Stomach (tissue), 8 donors: ENCODE measurements at regions not wholly inside any gene's neighbourhood (a gene's known extent, or its start where the extent isn't known, plus 50 kb on each side); places are given as distances from the start of the nearest gene placed in this dataset.

ENCODE experiments used
- DNase-seq, 2 donors: peaks; one replicate each; pipeline versions ENCODE4 v3.0.0 to v3.0.0-alpha.2; 2013 to 2019
- H3K27ac ChIP-seq, 5 donors: fragments of 200-600 bp in 4 of 5; sonication (generic) in 4 of 5; one replicate each; pipeline ENCODE4 v1.5.1; 2013 to 2019; ENCODE audit warnings: mild to moderate bottlenecking in 1 of 5, moderate library complexity in 1 of 5
- H3K27me3 ChIP-seq, 3 donors: fragments of 200-600 bp; sonication (generic); one replicate each; pipeline ENCODE4 v1.5.1; 2017 to 2019; ENCODE audit warnings: mixed run types in 1 of 3
- H3K36me3 ChIP-seq, 4 donors: fragments of 200-600 bp; sonication (generic); 1 replicate in 3 of 4; 2 replicates in 1 of 4; pipeline ENCODE4 v1.5.1; 2016 to 2019
- H3K4me1 ChIP-seq, 4 donors: fragments of 200-600 bp; sonication (generic); one replicate each; pipeline ENCODE4 v1.5.1; 2016 to 2019
- H3K4me3 ChIP-seq, 4 donors: fragments of 200-600 bp; sonication (generic) in 3 of 4; one replicate each; pipeline ENCODE4 v1.5.1; 2016 to 2019; ENCODE audit warnings: mild to moderate bottlenecking in 1 of 4
- H3K9me3 ChIP-seq, 4 donors: fragments of 200-600 bp; sonication (generic); one replicate each; pipeline ENCODE4 v1.5.1; 2016 to 2019
- EP300 ChIP-seq: sonication (generic); formaldehyde crosslinking; IDR thresholded peaks from one replicate; pipeline ENCODE4 v1.6.1; 2017; ENCODE audit warnings: antibody characterized with exemption
- POLR2A ChIP-seq, 4 donors: fragments of 450-650 bp; IDR thresholded peaks; one replicate each; pipeline ENCODE4 v1.6.1; 2016; ENCODE audit warnings: antibody characterized with exemption in 4 of 4, control low read depth in 2 of 4, mild to moderate bottlenecking in 1 of 4, moderate library complexity in 1 of 4
- POLR2AphosphoS5 ChIP-seq, 3 donors: sonication (generic); formaldehyde crosslinking; IDR thresholded peaks; one replicate each; pipeline ENCODE4 v1.6.1; 2016; ENCODE audit warnings: antibody characterized with exemption in 3 of 3
- WGBS, 5 donors: extraction: QIAGEN DNeasy Blood & Tissue Kit in 3 of 5; methylation state at CpG; one replicate each; pipeline versions ENCODE4 v1.1.5 to v1.1.7; 2013 to 2018; 5-methylcytosine and 5-hydroxymethylcytosine counted together
- intact Hi-C: fragments of 100-400 bp; cut with DNase I; formaldehyde crosslinking; loops from one replicate; pipeline ENCODE4 v1.15.1; 2023; ENCODE audit warnings: low total_unique reads
- TF ChIP-seq, protein P1 (sequence below), 7 experiments: fragments of 450-650 bp in 4 of 7; fragments of 200-600 bp in 3 of 7; sonication (generic) in 3 of 7; IDR thresholded peaks; one replicate each; pipeline ENCODE4 v1.5.1; 2016 to 2019; ENCODE audit warnings: antibody characterized with exemption in 7 of 7, control low read depth in 2 of 7, mild to moderate bottlenecking in 1 of 7
- donor health status: healthy with polysubstance abuse.
- donor health status: Bipolar disorder and iron deficiency.
- donor health status: healthy.

- Histone ChIP-seq H3K36me3 (no peaks in the 10 kb centered on the region), H3K4me3 (no peak overlapping the region), H3K27ac (no peak overlapping the region), H3K9me3 (no peaks in the 10 kb centered on the region), H3K4me1 (no peaks in the 10 kb centered on the region), H3K27me3 (no peaks in the 10 kb centered on the region)
- intact Hi-C loops: no loop called here
- 89 to 95% (median 93%) methylated on average over 4 of the region's 4 CpGs for WGBS, 5 donors
- DNase-seq: no peak
- TF ChIP-seq POLR2AphosphoS5 (IDR thresholded peaks at IDR 0.05): no peak
- TF ChIP-seq, protein P1, sequence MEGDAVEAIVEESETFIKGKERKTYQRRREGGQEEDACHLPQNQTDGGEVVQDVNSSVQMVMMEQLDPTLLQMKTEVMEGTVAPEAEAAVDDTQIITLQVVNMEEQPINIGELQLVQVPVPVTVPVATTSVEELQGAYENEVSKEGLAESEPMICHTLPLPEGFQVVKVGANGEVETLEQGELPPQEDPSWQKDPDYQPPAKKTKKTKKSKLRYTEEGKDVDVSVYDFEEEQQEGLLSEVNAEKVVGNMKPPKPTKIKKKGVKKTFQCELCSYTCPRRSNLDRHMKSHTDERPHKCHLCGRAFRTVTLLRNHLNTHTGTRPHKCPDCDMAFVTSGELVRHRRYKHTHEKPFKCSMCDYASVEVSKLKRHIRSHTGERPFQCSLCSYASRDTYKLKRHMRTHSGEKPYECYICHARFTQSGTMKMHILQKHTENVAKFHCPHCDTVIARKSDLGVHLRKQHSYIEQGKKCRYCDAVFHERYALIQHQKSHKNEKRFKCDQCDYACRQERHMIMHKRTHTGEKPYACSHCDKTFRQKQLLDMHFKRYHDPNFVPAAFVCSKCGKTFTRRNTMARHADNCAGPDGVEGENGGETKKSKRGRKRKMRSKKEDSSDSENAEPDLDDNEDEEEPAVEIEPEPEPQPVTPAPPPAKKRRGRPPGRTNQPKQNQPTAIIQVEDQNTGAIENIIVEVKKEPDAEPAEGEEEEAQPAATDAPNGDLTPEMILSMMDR (IDR thresholded peaks at IDR 0.05): no peak
- TF ChIP-seq POLR2A (IDR thresholded peaks at IDR 0.05): no peak
- no peak for TF ChIP-seq EP300
Measured at GRCh38 chr1:186736971-186737685, 56.9 kb upstream of the PTGS2 start.

- 92 to 100% (median 96%) methylated on average over 1 of the region's 1 CpG for WGBS, 5 donors
- Histone ChIP-seq H3K27me3 (no peaks in the 10 kb centered on the region), H3K4me1 (no peaks in the 10 kb centered on the region), H3K4me3 (no peak overlapping the region), H3K36me3 (no peaks in the 10 kb centered on the region), H3K27ac (no peak overlapping the region), H3K9me3 (no peaks in the 10 kb centered on the region)
- intact Hi-C loops: no loop called here
- no peak for TF ChIP-seq POLR2AphosphoS5 (IDR thresholded peaks at IDR 0.05)
- TF ChIP-seq EP300: no peak
- TF ChIP-seq, protein P1 (IDR thresholded peaks at IDR 0.05): no peak
- no peak for TF ChIP-seq POLR2A (IDR thresholded peaks at IDR 0.05)
- no peak for DNase-seq
Measured at GRCh38 chr1:186735463-186735862, 55.2 kb upstream of the PTGS2 start.

- H3K4me3 ChIP-seq: no peak overlapping the region
- no peaks in the 10 kb centered on the region for H3K36me3 ChIP-seq
- no peaks in the 10 kb centered on the region for H3K27me3 ChIP-seq
- TF ChIP-seq POLR2A (IDR thresholded peaks at IDR 0.05) (no peak), POLR2AphosphoS5 (IDR thresholded peaks at IDR 0.05) (no peak), EP300 (no peak)
- TF ChIP-seq, protein P1 (IDR thresholded peaks at IDR 0.05): no peak
- no peaks in the 10 kb centered on the region for H3K9me3 ChIP-seq
- WGBS, 5 donors: 59 to 78% (median 69%) methylated on average over 2 of the region's 2 CpGs
- no peaks in the 10 kb centered on the region for H3K4me1 ChIP-seq
- DNase-seq: no peak
- H3K27ac ChIP-seq: no peak overlapping the region
- intact Hi-C loops: no loop called here
Measured at GRCh38 chr1:186730951-186731729, 50.9 kb upstream of the PTGS2 start.
